ENCODE measurements at regions not wholly inside any gene's neighbourhood (a gene's known extent, or its start where the extent isn't known, plus 50 kb on each side); places are given as distances from the start of the nearest gene placed in this dataset.

- FAIRE-seq, result no peak
- intact Hi-C loops (cut with micrococcal nuclease), result no loop called here
Observed at GRCh38 chr4:173805884-173806283, 275.9 kb upstream of the HAND2 start.

More at GRCh38 chr4:173805884-173806283, 275.9 kb upstream of the HAND2 start:
- Histone ChIP-seq H3K9ac (ENCODE audit: insufficient read depth in 1 of 2, low read depth in 2 of 2, low read length in 2 of 2) (no peak overlapping the region), H3K4me3 (no peak overlapping the region), H2AFZ (ENCODE audit: low read depth, low read length) (no peak overlapping the region), H3K27me3 (ENCODE audit: control insufficient read depth in 2 of 2, insufficient read depth in 2 of 2, low read length in 2 of 2) (no peaks in the 10 kb centered on the region), H3K79me2 (ENCODE audit: control insufficient read depth, insufficient read depth, low read length) (no peaks in the 10 kb centered on the region), H3K9me1 (ENCODE audit: control insufficient read depth, insufficient read depth, low read length) (no peaks in the 10 kb centered on the region), H3K36me3 (ENCODE audit: control insufficient read depth, insufficient read depth, low read length) (no peaks in the 10 kb centered on the region), H3K4me1 (replicated peaks in 1 of 2; ENCODE audit: control insufficient read depth in 2 of 2, insufficient read depth in 2 of 2, low read length in 2 of 2) (no peaks in the 10 kb centered on the region), H4K20me1 (replicated peaks; ENCODE audit: control insufficient read depth, insufficient read depth, low read length) (no peaks in the 10 kb centered on the region), H3K9me3 (replicated peaks; ENCODE audit: control insufficient read depth, insufficient read depth, low read depth, low read length) (no peaks in the 10 kb centered on the region), H3K4me2 (ENCODE audit: insufficient read depth, low read length) (no peak overlapping the region), H3K27ac (ENCODE audit: extremely low read depth, low read depth, low read length) (no peak overlapping the region)
- no TSS peak for BruUV-seq (replicated peaks)
- ATAC-seq (no peak), DNase-seq (ENCODE audit: extremely low read depth in 1 of 4, low spot score in 3 of 4) (no peak)
- CTCF ChIA-PET (ENCODE audit: low intra/inter-chr PET ratio), result no interaction called here
- in situ Hi-C loops (cut with MboI), result no loop called here
- no peak for TF ChIP-seq TFAM (CRISPR knock-in tag; conservative IDR thresholded peaks at IDR 0.05)
- TF ChIP-seq MBD1 (CRISPR knock-in tag; IDR thresholded peaks at IDR 0.05), result no peak
- no peak for TF ChIP-seq ZBTB49 (CRISPR knock-in tag; IDR thresholded peaks at IDR 0.05; ENCODE audit: borderline replicate concordance)
- TF ChIP-seq SP1 (CRISPR knock-in tag; IDR thresholded peaks at IDR 0.05), result no peak
- TF ChIP-seq BMI1 (IDR thresholded peaks at IDR 0.05; ENCODE audit: low read length), result no peak
- TF ChIP-seq POLR3A (IDR thresholded peaks at IDR 0.05; ENCODE audit: borderline replicate concordance, extremely low read depth, insufficient read depth, insufficient read length), result no peak
- WGBS (ENCODE audit: insufficient coverage, low coverage, missing lambda C conversion rate), result 11% methylated on average over 1 of the region's 1 CpG
- POLR2A ChIA-PET, result no interaction called here

Data from K562 (cell line).